DMS53 (cell line): ENCODE measurements at regions not wholly inside any gene's neighbourhood (a gene's known extent, or its start where the extent isn't known, plus 50 kb on each side); places are given as distances from the start of the nearest gene placed in this dataset.
"Not testable (repeated sequence)": the region's sequence is repeated elsewhere in the genome, so short reads cannot be mapped to it uniquely, and the experiment has no call there.

ENCODE experiments used
- DNase-seq: peaks from one replicate; lab custom pipeline; 2025; lab: John Stamatoyannopoulos, UW

DNA sequence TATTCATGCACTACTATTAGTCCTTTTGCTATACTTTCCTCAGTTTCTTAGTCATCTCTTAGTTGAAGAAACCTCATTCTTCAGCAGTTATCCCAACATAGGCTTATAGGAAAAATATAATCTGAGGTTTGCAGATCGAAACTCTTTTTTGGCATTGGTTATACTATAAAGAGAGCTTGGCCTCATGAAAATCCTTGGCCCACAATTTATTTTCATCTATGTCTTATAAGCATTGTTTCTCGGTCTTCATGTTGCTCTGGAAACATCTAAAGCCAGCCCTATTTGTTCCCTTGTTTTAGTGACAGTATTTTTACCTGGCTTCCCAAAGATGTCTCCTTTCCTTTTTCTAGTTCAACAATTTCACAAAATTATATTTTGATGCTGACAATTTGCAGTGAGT is 345.1 kb upstream of the PRKCQ start:
- no peak for DNase-seq

- DNase-seq = no peak
Measured at GRCh38 chr10:6924166-6924565, 344.1 kb upstream of the PRKCQ start.

- DNase-seq = not testable (repeated sequence)
Measured at GRCh38 chr10:6921026-6921425, 340.9 kb upstream of the PRKCQ start.

GRCh38 chr10:6920072-6921019 is 340.3 kb upstream of the PRKCQ start:
- DNase-seq = peak; percentile 50

DNA sequence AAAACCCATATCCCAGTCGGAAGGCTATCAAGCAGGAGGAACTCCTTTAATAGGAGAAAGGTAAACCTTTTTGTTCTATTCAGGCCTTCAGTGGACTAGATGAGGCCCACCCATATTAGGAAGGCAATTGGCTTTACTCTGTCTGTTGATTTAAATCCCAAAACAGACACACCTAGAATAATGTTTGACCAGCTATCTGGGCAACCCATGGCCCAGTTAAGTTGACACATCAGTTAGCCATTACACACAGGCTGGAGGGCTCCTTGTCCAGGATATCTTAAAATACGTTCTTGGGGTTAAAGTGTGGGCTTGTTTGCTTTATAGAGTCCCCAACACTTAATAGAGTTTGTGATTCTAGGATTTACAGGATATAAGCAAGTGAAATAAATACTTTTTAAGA is 339.0 kb upstream of the PRKCQ start:
- DNase-seq = no peak

DNA sequence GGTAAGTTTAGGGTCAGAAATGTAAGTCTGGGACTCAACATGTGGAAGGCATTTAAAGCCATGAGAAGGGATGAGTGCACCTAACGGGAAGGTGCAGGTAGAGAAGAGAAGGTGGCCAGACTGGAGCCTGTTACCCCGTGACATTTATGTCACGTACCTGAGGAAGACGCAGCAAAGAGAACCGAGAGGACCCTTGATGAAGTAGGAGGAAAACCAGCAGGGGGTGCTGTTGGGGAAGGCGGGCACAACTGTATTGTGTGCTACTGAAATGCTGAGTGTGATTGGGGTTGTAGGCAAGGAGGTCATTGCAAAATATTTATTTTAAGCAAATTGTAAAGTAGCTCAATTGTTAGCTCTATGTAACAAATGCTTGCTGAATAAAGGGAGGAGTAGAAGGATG is 338.2 kb upstream of the PRKCQ start:
- DNase-seq = peak; percentile 32

GRCh38 chr10:6917125-6917524 is 337.0 kb upstream of the PRKCQ start:
- no peak for DNase-seq

GRCh38 chr10:6916601-6917000 is 336.5 kb upstream of the PRKCQ start:
- DNase-seq = no peak

DNA sequence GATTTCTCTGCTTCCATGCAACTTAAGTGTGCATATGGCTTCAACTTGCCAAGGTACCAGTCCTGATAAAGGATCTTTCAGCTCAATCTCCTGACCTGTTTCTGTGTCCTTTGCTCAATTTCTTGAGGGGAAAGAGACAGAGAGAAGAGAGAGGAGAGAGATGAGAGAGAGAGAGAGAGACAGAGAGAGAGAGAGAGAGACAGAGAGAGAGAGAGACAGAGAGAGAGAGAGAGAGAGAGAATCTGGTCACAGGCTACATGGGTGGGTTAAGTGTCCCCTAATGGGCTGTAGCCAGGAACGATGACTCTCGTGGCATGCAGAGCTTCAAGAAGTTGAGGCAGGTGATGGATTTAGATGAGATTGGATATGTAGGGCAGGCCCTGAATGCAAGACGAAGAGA is 335.2 kb upstream of the PRKCQ start:
- DNase-seq = no peak

GRCh38 chr10:6912929-6913328 is 332.9 kb upstream of the PRKCQ start:
- no peak for DNase-seq

DNA sequence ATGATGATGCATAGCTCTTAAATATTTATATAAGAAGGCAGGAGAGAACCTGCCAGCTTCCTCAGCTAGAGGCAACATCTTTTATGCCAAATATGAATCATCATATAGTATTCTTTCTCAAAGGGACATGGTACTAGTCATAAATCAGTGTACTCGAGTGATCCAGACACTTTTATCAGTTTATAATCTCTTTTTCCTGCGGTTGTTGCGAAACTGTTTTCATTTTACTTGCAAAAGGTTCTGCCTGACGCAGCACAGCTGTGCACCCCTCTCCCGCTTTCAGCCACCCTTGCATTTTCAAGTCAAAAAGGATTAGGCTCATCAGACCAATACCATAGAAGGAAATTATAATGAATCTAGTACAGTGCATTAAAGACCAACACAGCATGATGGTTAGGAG is 332.3 kb upstream of the PRKCQ start:
- no peak for DNase-seq

- DNase-seq = no peak
Measured at GRCh38 chr10:6912021-6912420, 331.9 kb upstream of the PRKCQ start.

DNA sequence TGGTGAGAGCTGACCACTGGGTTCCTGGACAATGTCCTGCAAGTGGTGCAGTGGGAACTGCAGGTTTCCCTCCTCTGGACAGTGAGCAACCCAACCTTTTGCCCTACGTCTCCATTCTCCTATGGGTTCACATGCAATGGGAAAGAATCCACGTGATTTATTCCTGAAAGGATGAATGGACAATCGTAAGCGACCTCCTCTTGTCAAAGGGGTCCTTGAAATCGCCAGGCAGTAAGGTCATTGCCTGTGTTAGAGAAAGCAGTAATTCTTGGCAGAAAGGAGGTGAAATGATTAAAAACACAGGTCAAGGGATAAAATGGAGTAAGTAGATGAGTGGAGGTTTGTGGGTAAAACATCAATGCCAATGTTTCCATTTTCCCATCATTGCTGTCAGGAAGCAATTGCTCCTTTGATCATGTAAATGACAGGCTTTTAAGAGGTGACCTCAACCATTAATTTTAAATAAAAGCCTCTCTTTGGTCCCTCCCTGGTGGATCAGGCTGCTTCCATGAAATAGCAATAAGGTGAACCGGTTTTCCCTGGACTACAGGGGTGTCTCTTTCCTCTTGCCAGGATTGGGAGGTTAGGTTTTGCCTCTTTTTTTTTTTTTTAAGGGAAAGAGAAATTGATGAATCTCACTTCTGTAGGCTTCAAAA is 330.0 kb upstream of the PRKCQ start:
- DNase-seq = no peak

GRCh38 chr10:6907877-6908530 is 327.9 kb upstream of the PRKCQ start:
- DNase-seq = no peak

DNA sequence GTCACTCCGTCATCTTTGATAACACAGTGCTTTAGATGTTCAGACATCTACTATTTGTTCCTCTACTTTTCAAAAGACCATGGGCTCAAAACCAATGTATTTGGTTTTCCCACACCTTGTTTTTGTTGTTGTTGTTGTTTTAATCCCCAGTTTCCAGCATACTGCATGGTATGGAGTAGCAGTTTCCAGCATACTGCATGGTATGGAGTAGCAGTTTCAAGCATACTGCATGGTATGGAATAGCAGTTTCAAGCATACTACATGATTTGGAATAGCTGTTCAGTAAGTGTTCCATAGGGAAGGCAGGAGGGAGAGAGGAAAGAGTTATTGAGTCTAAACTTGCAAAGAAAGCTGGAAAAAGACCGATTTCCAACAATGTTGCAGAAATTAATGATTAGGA is 314.3 kb upstream of the PRKCQ start:
- DNase-seq = no peak

DNA sequence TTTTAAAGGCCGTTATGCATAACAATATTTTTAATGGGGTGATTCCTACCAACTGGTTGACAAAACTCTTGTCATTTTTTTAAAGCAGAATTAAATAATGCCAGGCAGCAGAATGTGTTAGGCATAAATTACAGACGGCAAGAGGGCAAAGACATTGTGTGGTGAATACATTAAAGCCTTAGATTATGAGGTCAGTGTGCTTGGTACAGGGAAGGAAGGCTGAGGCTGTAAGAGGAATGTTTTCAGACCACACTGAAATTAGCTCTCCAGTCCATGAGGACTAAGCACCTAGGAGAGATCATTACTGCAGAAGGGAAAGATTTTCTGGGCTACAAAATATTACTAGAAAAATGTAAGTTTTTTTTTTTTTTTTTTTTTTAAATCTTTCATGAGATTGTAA is 312.8 kb upstream of the PRKCQ start:
- DNase-seq = no peak

DNA sequence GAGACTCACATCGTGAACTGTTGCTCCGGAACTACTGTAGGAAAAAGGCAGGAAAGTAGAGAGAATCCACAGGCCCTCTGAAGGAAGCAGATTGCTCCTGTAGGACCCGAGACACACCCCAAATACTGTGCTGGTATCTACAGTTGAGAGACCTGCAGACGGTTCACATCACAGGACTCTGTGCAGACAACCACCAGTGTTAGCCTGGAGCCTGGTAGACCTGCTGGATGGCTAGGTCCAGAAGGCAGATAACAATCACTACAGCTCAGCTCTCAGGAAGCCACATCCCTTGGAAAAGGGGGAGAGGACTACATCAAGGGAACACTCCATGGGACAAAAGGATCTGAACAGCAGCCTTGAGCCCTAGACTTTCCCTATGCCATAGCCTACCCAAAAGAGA is 311.8 kb upstream of the PRKCQ start:
- no peak for DNase-seq

DNA sequence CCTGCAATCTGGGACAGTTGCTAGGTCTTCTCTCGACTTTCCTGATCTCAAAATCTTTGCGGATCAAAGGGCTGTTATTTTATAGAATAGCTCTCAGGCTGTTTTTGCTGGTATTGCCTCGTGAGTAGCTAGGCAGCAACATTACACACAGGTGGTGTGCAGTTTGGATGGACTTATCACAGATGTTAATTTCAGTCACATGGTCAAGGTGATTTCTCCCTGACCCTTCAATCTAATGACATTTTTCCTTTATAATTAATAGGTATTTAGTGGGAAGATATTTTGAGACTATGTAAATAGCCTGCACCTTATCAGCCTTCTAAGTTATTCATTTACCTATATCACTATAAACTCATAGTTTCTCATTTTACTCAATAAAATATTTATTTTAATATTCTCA is 309.6 kb upstream of the PRKCQ start:
- no peak for DNase-seq

DNA sequence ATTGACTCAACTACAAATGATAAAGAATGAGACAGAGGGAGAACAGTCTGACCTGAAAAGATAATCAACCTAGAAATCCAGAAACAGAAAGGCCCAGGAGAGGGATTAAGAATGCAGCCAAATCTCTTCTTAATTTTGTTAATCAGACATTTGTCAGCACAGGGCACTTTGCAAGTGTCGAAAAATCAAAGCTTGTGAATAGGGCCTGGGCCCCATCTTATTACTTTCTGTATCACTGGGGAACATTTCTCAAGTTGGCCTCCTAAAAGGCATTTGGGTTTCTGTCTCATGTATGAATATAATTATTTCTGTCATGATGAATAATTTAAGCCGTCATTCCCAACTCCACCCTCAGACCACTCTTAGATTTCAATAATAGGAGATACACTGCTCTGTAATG is 308.4 kb upstream of the PRKCQ start:
- DNase-seq = no peak

DNA sequence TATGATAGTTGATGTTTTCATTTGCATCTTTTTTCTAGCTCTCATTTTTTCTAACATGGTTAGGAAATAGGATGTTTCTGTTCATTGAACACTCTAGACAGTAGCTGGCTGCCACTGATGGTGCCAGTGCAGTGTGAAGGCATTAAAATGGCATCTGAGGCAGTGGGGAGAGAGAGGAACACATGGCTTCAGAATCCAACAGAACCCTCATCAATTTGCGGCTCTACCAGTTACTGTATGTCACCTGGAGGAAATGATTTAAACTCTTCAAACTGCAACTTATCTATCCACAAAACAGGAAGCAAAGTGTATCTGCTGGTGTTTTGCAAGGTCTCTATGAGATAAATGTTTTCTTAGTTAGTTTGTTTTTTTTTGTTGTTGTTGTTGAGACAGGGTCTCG is 305.2 kb upstream of the PRKCQ start:
- no peak for DNase-seq

DNA sequence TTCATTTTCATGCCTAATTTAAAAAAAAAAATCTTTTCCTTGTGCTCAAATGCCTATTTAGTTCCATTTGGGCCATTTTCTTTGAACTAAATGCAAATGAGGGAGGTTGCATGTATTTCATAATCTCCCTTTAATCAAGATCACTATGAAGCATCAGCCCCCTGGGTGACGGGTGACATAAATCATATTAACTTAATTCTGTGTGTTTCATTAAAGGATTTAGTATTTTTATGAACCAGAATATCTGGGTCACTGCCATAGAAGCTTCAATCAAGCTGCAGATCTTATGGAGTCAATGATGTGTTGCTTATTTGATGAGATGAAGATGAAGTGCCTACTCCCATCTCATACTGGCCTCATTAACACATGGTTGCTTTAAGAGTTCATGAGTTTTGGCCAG is 301.9 kb upstream of the PRKCQ start:
- no peak for DNase-seq

DNA sequence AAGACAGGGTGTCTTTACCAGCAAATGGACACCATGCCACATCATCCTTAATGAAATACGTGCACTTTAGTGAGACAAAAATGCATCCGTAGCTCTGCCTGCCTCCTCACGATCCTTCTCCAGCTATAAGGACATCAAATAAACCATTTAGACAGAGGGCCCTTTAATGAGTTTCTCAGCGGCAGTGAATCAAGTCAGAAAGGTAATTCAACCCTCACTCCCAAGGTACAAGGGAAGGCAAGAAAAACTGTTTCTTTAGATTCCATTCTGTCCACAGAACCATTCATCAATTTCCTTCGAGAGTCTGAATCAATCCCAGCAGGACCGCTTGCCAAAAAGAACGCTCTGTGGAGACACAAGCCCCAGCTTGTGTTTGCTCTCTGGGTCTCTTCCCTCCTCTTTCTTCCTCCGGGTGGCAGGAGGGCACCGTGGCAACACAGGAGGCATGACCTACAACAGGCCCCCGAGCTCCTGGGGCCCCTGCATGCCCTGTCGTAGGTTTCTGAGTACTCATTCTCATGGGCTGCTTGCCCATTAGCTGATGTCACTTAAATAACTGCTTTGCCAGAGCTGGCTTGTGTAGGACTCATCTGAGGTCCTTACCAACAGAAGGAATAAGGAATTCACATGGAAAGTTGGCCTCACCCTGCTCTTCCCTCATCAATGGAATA is 297.8 kb upstream of the PRKCQ start:
- no peak for DNase-seq

DNA sequence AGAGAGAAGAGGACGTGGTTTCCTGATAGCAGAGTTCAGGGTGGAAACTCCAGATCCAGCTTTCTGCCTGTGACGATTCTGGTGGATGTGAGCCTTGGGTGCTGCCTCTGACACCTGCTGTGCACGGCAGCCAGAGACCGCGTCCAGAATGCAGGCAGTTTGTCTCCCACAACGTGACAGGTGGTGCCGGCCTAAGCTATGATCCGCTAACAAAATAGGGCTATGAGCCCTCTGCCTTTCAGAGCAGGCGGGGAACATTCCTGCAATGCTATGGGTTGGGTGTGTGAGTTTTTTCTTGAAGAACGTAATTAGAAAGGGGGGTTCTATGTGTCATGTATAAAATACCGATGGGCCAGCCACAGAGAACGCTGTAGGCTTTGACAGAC is 297.3 kb upstream of the PRKCQ start:
- DNase-seq = no peak
